Dendritic cell treated with granulocyte-macrophage colony-stimulating factor and Interleukin-4, amounts not matched to agents 40 ng/mL and 50 ng/mL, for 4 days (primary cell): ENCODE measurements at regions not wholly inside any gene's neighbourhood (a gene's known extent, or its start where the extent isn't known, plus 50 kb on each side); places are given as distances from the start of the nearest gene placed in this dataset.

ENCODE experiments used
- H3K27ac Mint-ChIP-seq: one replicate; pipeline ENCODE4 v1.8.0; 2022; ENCODE audit warnings: mild to moderate bottlenecking, mixed read lengths
- H3K27me3 Mint-ChIP-seq: one replicate; pipeline ENCODE4 v1.8.0; 2022; ENCODE audit warnings: mild to moderate bottlenecking, mixed read lengths
- H3K36me3 Mint-ChIP-seq: one replicate; pipeline ENCODE4 v1.8.0; 2022; ENCODE audit warnings: low read depth, mixed read lengths
- H3K4me1 Mint-ChIP-seq: one replicate; pipeline ENCODE4 v1.8.0; 2022; ENCODE audit warnings: low read depth, mixed read lengths
- H3K4me3 Mint-ChIP-seq: one replicate; pipeline ENCODE4 v1.8.0; 2022; ENCODE audit warnings: mild to moderate bottlenecking, moderate library complexity, mixed read lengths
- H3K9me3 Mint-ChIP-seq: one replicate; pipeline ENCODE4 v1.8.0; 2022; ENCODE audit warnings: mixed read lengths
- intact Hi-C: fragments of 100-400 bp; cut with micrococcal nuclease; formaldehyde crosslinking; loops from one replicate; pipeline ENCODE4 v1.15.0; 2022

DNA sequence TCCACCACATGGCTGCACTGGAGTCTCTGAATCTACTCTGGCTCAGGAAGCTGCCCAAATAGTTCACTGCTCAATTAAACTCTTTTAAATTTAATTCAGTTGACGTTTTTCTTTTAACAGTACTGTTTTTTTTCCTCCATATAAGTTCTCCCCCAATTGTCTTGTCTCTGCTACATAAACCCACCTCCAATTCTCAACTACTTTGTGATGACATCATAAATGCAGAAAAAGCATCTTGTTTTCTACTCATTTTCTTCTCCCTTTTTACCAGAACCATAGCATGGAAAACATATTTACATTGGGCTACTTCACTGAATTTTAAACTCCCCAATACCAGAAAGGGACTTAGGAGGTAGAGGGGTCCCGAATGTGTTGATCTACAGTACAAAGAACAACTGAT is 270.4 kb downstream of the GPD2 start:
- H3K4me3 Mint-ChIP-seq = no peak overlapping the region
- H3K27ac Mint-ChIP-seq = no peak overlapping the region
- H3K4me1 Mint-ChIP-seq = no peaks in the 10 kb centered on the region
- H3K9me3 Mint-ChIP-seq = no peaks in the 10 kb centered on the region
- no peaks in the 10 kb centered on the region for H3K27me3 Mint-ChIP-seq
- H3K36me3 Mint-ChIP-seq = no peaks in the 10 kb centered on the region
- intact Hi-C loops = no loop called here

DNA sequence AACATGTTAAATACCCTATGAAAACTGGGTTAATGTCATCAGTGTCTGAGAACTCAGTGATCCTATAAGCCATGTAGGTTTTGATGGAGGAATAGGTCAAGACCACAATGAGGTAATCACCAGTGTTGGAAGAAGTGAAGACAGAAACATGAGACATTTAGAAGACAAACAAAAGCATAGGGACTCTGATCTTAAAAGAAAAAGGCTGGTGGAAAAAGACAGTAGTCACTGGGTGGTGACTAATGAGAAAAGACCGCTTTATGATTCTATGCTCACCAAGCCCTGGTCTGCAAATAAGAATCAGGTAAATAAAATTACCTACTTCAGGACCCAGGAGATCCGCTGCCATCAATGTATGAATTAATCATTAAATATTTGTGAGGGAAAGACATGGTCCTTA is 271.9 kb downstream of the GPD2 start:
- H3K36me3 Mint-ChIP-seq = no peaks in the 10 kb centered on the region
- no peak overlapping the region for H3K4me3 Mint-ChIP-seq
- H3K27ac Mint-ChIP-seq = no peak overlapping the region
- no peaks in the 10 kb centered on the region for H3K9me3 Mint-ChIP-seq
- H3K4me1 Mint-ChIP-seq = no peaks in the 10 kb centered on the region
- H3K27me3 Mint-ChIP-seq = no peaks in the 10 kb centered on the region
- intact Hi-C loops = no loop called here

GRCh38 chr2:156709091-156709490 is 272.9 kb downstream of the GPD2 start:
- no peak overlapping the region for H3K27ac Mint-ChIP-seq
- intact Hi-C loops = no loop called here
- no peak overlapping the region for H3K4me3 Mint-ChIP-seq
- H3K36me3 Mint-ChIP-seq = no peaks in the 10 kb centered on the region
- no peaks in the 10 kb centered on the region for H3K9me3 Mint-ChIP-seq
- H3K27me3 Mint-ChIP-seq = no peaks in the 10 kb centered on the region
- H3K4me1 Mint-ChIP-seq = no peaks in the 10 kb centered on the region

DNA sequence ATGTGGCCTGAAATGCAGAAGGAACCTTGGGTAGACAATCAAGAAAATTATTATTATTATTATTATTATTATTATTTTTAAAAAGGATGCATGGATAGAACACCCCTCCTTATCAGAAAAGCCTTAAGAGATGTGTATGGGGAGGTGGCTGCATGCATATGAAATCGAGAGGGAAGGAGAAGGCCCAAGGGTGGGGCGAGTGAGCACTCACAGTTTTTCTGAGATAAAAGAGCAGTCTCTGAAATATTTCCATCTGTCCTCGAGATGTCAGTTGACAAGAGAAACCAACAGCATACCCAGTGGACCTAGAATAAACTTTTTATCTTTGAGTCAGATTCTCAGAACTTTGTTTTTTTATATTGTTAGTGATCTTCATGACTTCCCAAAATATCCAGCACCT is 282.9 kb downstream of the GPD2 start:
- Mint-ChIP-seq H3K27ac (no peak overlapping the region), H3K9me3 (no peaks in the 10 kb centered on the region)
- intact Hi-C loops = no loop called here

DNA sequence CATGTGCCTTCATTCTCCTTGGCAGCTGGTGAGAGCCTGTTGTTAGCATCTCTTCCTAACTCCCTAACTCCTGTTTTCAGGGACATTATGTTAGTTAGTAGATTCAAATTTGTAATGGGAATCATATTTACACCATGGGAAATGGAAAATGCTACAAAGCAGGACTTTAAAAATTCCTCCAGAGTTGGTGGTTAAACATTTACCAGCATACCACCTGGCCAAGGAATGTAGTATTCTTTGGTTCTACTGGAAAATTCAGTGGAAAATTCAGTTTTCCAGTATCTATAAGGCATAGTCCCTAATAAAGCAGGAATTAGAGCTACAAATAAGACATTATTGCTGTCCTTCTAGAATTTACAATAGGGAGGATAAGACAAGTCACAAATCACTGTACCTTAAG is 291.7 kb downstream of the GPD2 start:
- H3K4me3 Mint-ChIP-seq = no peak overlapping the region
- intact Hi-C loops = no loop called here
- no peaks in the 10 kb centered on the region for H3K4me1 Mint-ChIP-seq
- no peaks in the 10 kb centered on the region for H3K9me3 Mint-ChIP-seq
- no peaks in the 10 kb centered on the region for H3K27me3 Mint-ChIP-seq
- H3K36me3 Mint-ChIP-seq = no peaks in the 10 kb centered on the region
- H3K27ac Mint-ChIP-seq = no peak overlapping the region

More for the DNA sequence above, 282.9 kb downstream of the GPD2 start:
- Mint-ChIP-seq H3K36me3 (no peaks in the 10 kb centered on the region), H3K4me1 (no peaks in the 10 kb centered on the region), H3K27me3 (no peaks in the 10 kb centered on the region), H3K4me3 (no peak overlapping the region)

GRCh38 chr2:156728328-156728727 is 292.1 kb downstream of the GPD2 start:
- H3K27ac Mint-ChIP-seq = no peak overlapping the region
- intact Hi-C loops = no loop called here
- H3K27me3 Mint-ChIP-seq = no peaks in the 10 kb centered on the region
- no peaks in the 10 kb centered on the region for H3K36me3 Mint-ChIP-seq
- no peak overlapping the region for H3K4me3 Mint-ChIP-seq
- H3K9me3 Mint-ChIP-seq = no peaks in the 10 kb centered on the region
- no peaks in the 10 kb centered on the region for H3K4me1 Mint-ChIP-seq

DNA sequence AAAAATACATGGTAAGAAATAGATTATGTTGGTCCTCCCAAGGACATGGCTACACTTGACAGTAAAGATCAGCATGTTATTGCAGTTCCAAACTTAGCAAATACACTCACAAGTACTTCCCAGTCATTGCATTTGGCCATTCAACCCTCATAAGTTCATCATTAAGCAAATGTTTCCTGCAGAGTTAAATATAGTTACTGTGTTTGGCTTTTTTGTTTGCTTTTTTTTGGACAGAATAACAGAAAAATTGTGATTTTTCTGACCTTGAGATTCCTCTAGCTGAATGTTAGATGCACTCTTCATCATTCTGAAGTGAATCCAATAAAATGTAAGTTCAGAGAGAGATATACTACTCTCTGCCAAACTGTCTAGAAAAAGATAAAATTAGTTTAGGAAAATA is 295.3 kb downstream of the GPD2 start:
- H3K36me3 Mint-ChIP-seq = no peaks in the 10 kb centered on the region
- no peaks in the 10 kb centered on the region for H3K4me1 Mint-ChIP-seq
- H3K27ac Mint-ChIP-seq = no peak overlapping the region
- H3K27me3 Mint-ChIP-seq = no peaks in the 10 kb centered on the region
- no peak overlapping the region for H3K4me3 Mint-ChIP-seq
- no peaks in the 10 kb centered on the region for H3K9me3 Mint-ChIP-seq
- intact Hi-C loops = no loop called here

DNA sequence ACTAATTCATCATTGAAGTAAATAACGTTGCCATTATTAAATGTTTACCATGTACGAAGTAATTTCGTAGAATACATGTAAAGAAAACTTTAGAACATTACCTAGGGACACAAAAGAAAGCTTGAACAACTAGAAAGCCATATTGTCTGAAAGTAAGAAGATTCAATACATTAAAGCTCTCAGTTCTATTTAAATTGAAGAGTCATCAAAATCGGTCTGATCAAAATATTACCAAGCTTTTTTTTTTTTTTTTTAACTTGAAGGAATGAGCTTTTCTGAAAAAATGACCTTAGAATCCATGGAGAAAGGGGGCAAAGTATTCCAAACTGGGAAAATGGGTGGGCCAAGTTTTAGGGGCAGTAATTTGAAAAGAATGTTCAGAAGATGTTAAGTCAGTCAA is 300.8 kb downstream of the GPD2 start:
- H3K36me3 Mint-ChIP-seq = no peaks in the 10 kb centered on the region
- no peaks in the 10 kb centered on the region for H3K9me3 Mint-ChIP-seq
- intact Hi-C loops = no loop called here
- H3K27ac Mint-ChIP-seq = no peak overlapping the region
- H3K4me1 Mint-ChIP-seq = no peaks in the 10 kb centered on the region
- no peak overlapping the region for H3K4me3 Mint-ChIP-seq
- H3K27me3 Mint-ChIP-seq = no peaks in the 10 kb centered on the region

DNA sequence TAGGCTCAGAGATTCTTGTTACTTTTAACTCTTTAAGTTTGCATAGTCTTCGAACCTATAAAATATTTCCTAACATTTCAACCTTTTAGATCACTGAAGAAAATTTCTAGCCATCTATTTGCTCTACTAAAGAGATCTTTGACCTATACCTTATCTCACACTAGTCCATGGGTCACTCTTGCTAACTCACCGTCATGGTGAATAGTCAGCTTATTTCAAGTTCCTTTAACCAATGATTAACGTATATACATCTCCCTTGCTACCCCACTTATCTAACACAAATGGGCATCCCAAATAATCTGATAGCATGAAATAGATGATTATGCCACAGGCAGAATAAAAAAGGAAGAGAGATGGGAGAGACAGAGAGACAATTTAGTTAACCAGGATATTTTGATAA is 303.1 kb downstream of the GPD2 start:
- Mint-ChIP-seq H3K4me1 (no peaks in the 10 kb centered on the region), H3K27ac (no peak overlapping the region), H3K4me3 (no peak overlapping the region), H3K27me3 (no peaks in the 10 kb centered on the region), H3K36me3 (no peaks in the 10 kb centered on the region), H3K9me3 (no peaks in the 10 kb centered on the region)
- intact Hi-C loops = no loop called here

- H3K4me3 Mint-ChIP-seq = no peak overlapping the region
- no peaks in the 10 kb centered on the region for H3K27me3 Mint-ChIP-seq
- H3K36me3 Mint-ChIP-seq = no peaks in the 10 kb centered on the region
- H3K9me3 Mint-ChIP-seq = no peaks in the 10 kb centered on the region
- no peaks in the 10 kb centered on the region for H3K4me1 Mint-ChIP-seq
- intact Hi-C loops = no loop called here
- H3K27ac Mint-ChIP-seq = no peak overlapping the region
Observed at GRCh38 chr2:156745619-156746018, 309.4 kb downstream of the GPD2 start.

GRCh38 chr2:156748221-156748620 is 312.0 kb downstream of the GPD2 start:
- H3K4me1 Mint-ChIP-seq = no peaks in the 10 kb centered on the region

DNA sequence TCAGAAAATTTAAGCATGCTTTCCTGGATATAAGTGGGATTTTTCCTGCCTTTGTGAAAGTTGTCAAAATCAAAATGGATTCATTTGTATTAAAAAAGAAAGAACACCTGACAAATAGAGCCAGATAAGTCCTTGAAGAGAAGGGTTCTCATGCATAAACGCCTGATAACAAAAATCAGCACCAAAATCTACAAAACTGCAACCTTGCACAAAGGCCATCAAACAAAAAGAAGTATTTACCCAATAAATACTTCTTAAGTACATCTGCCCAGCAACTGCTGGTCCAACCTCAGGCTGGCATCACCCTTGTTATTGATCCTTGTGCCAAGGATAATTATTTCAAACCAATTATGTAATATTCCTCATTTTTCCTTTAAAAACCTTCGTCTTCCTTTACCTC is 315.9 kb downstream of the GPD2 start:
- Mint-ChIP-seq H3K27ac (no peak overlapping the region), H3K9me3 (no peaks in the 10 kb centered on the region), H3K4me1 (no peaks in the 10 kb centered on the region), H3K27me3 (no peaks in the 10 kb centered on the region), H3K4me3 (no peak overlapping the region), H3K36me3 (no peaks in the 10 kb centered on the region)
- intact Hi-C loops = no loop called here

More at GRCh38 chr2:156748221-156748620, 312.0 kb downstream of the GPD2 start:
- intact Hi-C loops = no loop called here
- Mint-ChIP-seq H3K36me3 (no peaks in the 10 kb centered on the region), H3K9me3 (no peaks in the 10 kb centered on the region), H3K27ac (no peak overlapping the region), H3K27me3 (no peaks in the 10 kb centered on the region), H3K4me3 (no peak overlapping the region)

DNA sequence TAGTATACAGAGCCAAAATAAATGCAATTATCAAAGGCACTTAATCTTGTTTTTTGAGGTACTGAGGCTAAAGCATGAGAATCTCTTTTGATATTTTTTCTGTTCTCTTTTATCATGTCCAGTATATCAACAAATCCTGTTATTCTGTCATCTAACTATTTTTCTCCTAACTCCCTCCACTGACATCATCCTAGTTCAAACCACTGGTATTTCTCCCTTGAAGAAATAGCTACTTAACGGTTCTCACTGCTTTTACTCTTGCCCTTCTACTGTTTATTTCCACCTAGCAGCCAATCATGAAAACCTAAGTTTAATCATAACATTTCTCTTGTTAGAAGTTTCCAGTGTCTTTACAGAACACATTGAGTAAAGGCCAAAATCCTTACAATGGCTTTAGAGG is 317.6 kb downstream of the GPD2 start:
- Mint-ChIP-seq H3K36me3 (no peaks in the 10 kb centered on the region), H3K4me1 (no peaks in the 10 kb centered on the region), H3K9me3 (no peaks in the 10 kb centered on the region), H3K4me3 (no peak overlapping the region), H3K27ac (no peak overlapping the region), H3K27me3 (no peaks in the 10 kb centered on the region)
- intact Hi-C loops = no loop called here

GRCh38 chr2:156756516-156756915 is 320.3 kb downstream of the GPD2 start:
- Mint-ChIP-seq H3K27me3 (no peaks in the 10 kb centered on the region), H3K4me1 (no peaks in the 10 kb centered on the region), H3K36me3 (no peaks in the 10 kb centered on the region), H3K9me3 (no peaks in the 10 kb centered on the region), H3K27ac (no peak overlapping the region), H3K4me3 (no peak overlapping the region)
- intact Hi-C loops = no loop called here

DNA sequence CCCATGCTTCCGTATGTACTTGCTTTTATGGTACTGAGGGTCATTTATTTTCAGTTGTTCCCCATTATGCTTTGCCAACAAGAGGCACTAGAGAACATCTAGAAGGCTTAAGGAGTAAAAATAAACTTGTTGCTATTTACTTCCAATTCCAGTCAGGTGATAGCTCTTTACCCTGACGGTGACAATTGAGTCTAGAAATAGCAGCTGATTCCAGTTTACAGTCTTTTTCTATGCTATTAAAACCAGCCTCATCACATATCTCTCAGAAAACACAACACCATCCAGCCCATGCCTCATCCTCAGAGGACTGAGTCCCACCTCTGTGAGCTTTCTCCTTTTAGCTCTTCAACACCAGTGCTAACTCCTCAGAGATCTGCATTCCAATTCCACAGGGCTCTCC is 327.0 kb downstream of the GPD2 start:
- H3K9me3 Mint-ChIP-seq = no peaks in the 10 kb centered on the region
- H3K27ac Mint-ChIP-seq = no peak overlapping the region
- no peaks in the 10 kb centered on the region for H3K27me3 Mint-ChIP-seq
- no peak overlapping the region for H3K4me3 Mint-ChIP-seq
- H3K4me1 Mint-ChIP-seq = no peaks in the 10 kb centered on the region
- intact Hi-C loops = no loop called here
- no peaks in the 10 kb centered on the region for H3K36me3 Mint-ChIP-seq

DNA sequence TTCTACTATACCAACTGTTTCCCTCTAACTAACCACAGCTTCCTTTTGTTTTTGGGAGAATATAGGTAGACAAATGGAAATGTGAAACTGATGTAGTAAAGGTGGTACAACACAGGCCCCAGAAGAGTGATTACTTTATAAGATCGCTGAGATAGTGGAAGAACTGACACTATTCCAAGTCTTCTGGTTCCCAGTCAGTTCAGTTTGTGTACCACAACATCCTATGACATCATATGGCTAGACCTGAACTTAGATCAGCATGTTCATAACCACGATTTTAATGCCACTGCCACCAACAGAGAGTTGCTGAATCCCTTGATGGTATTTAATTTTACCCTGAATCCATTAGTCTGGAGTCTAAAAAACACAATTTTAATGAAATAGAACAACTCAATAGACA is 328.9 kb downstream of the GPD2 start:
- H3K9me3 Mint-ChIP-seq = no peaks in the 10 kb centered on the region
- H3K27me3 Mint-ChIP-seq = no peaks in the 10 kb centered on the region
- H3K4me3 Mint-ChIP-seq = no peak overlapping the region
- H3K4me1 Mint-ChIP-seq = no peaks in the 10 kb centered on the region
- intact Hi-C loops = no loop called here
- H3K27ac Mint-ChIP-seq = no peak overlapping the region
- no peaks in the 10 kb centered on the region for H3K36me3 Mint-ChIP-seq
